SK-N-SH treated with all-trans-retinoic acid at 6 μM for 48 hours (cell line): ENCODE measurements at regions not wholly inside any gene's neighbourhood (a gene's known extent, or its start where the extent isn't known, plus 50 kb on each side); places are given as distances from the start of the nearest gene placed in this dataset.

Experiments used
- ATAC-seq: fragments of 200-7000 bp; cut with Tn5 transposase; 3 replicates; pipeline ENCODE4 v1.9.1; 2020; ENCODE audit warnings: mild to moderate bottlenecking, moderate library complexity
- ARNTL ChIP-seq: fragments of 450-650 bp; formaldehyde crosslinking; IDR thresholded peaks from 2 replicates; pipeline ENCODE4 v1.5.0; 2020; ENCODE audit warnings: low read depth, mild to moderate bottlenecking, moderate library complexity, borderline replicate concordance
- CSDC2 ChIP-seq: fragments of 250-450 bp; sonication (Bioruptor Pico); IDR thresholded peaks from 2 replicates; pipeline ENCODE4 v1.5.0; 2020; ENCODE audit warnings: mild to moderate bottlenecking, moderate library complexity
- ESRRG ChIP-seq: fragments of 250-450 bp; sonication (Bioruptor Pico); IDR thresholded peaks from 2 replicates; pipeline ENCODE4 v1.6.1; 2021; ENCODE audit warnings: mild to moderate bottlenecking
- GLIS3 ChIP-seq: fragments of 250-450 bp; sonication (Bioruptor Pico); IDR thresholded peaks from 2 replicates; pipeline ENCODE4 v1.5.0; 2020; ENCODE audit warnings: mild to moderate bottlenecking, moderate library complexity
- ISL1 ChIP-seq: fragments of 250-450 bp; sonication (Bioruptor Pico); IDR thresholded peaks from 2 replicates; pipeline ENCODE4 v2.1.2; 2022; ENCODE audit warnings: mild to moderate bottlenecking, moderate library complexity
- OSR1 ChIP-seq: fragments of 250-450 bp; sonication (Bioruptor Pico); IDR thresholded peaks from 2 replicates; pipeline ENCODE4 v1.8.0; 2022; ENCODE audit warnings: moderate library complexity, mild to moderate bottlenecking, inconsistent platforms
- PPARA ChIP-seq: fragments of 250-450 bp; sonication (Bioruptor Pico); IDR thresholded peaks from 2 replicates; pipeline ENCODE4 v1.5.0; 2020; ENCODE audit warnings: mild to moderate bottlenecking, borderline replicate concordance
- RARB ChIP-seq: fragments of 250-450 bp; sonication (Bioruptor Pico); IDR thresholded peaks from 2 replicates; pipeline ENCODE4 v1.8.0; 2021; ENCODE audit warnings: mild to moderate bottlenecking, moderate library complexity
- SNAI2 ChIP-seq: fragments of 250-450 bp; sonication (Bioruptor Pico); IDR thresholded peaks from 2 replicates; pipeline ENCODE4 v1.5.0; 2020; ENCODE audit warnings: mild to moderate bottlenecking, moderate library complexity
- TCF4 ChIP-seq: fragments of 250-450 bp; sonication (Bioruptor Pico); IDR thresholded peaks from 2 replicates; pipeline ENCODE4 v1.8.0; 2021; ENCODE audit warnings: mild to moderate bottlenecking, moderate library complexity, borderline replicate concordance
- TOX ChIP-seq: fragments of 250-450 bp; sonication (Bioruptor Pico); IDR thresholded peaks from 2 replicates; pipeline ENCODE4 v1.8.0; 2021; ENCODE audit warnings: mild to moderate bottlenecking, moderate library complexity, borderline replicate concordance
- ZC3H10 ChIP-seq: fragments of 250-450 bp; sonication (Bioruptor Pico); IDR thresholded peaks from 2 replicates; pipeline ENCODE4 v1.5.1; 2021; ENCODE audit warnings: mild to moderate bottlenecking, moderate library complexity
- ZFP3 ChIP-seq: fragments of 250-450 bp; sonication (Bioruptor Pico); IDR thresholded peaks from 2 replicates; pipeline ENCODE4 v1.5.0; 2020; ENCODE audit warnings: mild to moderate bottlenecking, moderate library complexity
- ZFP30 ChIP-seq: fragments of 450-650 bp; formaldehyde crosslinking; IDR thresholded peaks from 2 replicates; pipeline ENCODE4 v1.5.0; 2022; ENCODE audit warnings: mild to moderate bottlenecking, moderate library complexity
- ZNF565 ChIP-seq: fragments of 450-650 bp; formaldehyde crosslinking; conservative IDR thresholded peaks from 2 replicates; pipeline ENCODE4 v1.5.0; 2020; ENCODE audit warnings: low read depth, mild to moderate bottlenecking, moderate library complexity
- ZNF70 ChIP-seq: fragments of 450-650 bp; formaldehyde crosslinking; IDR thresholded peaks from 2 replicates; pipeline ENCODE4 v1.5.0; 2020; ENCODE audit warnings: mild to moderate bottlenecking, moderate library complexity
- TF ChIP-seq, protein P1 (sequence below): fragments of 250-450 bp; sonication (Bioruptor Pico); IDR thresholded peaks from 2 replicates; pipeline ENCODE4 v1.8.0; 2020; ENCODE audit warnings: mild to moderate bottlenecking, moderate library complexity, borderline replicate concordance
- TF ChIP-seq, protein P2 (sequence below): fragments of 250-450 bp; sonication (Bioruptor Pico); IDR thresholded peaks from 2 replicates; pipeline ENCODE4 v1.5.1; 2020; ENCODE audit warnings: low read depth, mild to moderate bottlenecking, moderate library complexity
- TF ChIP-seq, protein P3 (sequence below): fragments of 250-450 bp; sonication (Bioruptor Pico); IDR thresholded peaks from 2 replicates; pipeline ENCODE4 v1.8.0; 2021; ENCODE audit warnings: low read depth, mild to moderate bottlenecking, moderate library complexity, borderline replicate concordance
- TF ChIP-seq, protein P4 (sequence below): fragments of 250-450 bp; sonication (Bioruptor Pico); IDR thresholded peaks from 2 replicates; pipeline ENCODE4 v1.5.1; 2021; ENCODE audit warnings: mild to moderate bottlenecking, moderate library complexity

DNA sequence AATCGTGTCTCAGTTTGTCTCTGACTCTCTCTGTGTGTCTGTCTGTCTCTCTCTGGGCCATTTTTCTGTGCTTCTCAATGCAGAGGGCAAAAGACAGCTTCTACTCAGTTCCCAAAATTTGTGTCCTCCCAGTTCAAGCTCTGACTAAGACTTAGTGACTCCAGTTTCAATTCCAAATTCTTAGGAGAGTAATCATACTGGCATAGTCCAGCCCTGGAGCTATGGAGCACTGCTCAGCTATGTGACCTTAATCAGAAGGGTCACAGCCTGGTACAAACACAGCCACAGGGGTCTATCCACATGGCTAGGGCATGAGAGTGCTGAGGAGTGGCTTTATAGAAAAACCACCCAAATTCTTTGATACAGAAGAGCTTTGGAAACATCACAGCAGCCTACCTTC is 91.9 kb downstream of the FOXF2 start:
- TF ChIP-seq TOX (CRISPR knock-in tag) (no peak), ESRRG (no peak), ISL1 (CRISPR knock-in tag) (no peak), ZC3H10 (CRISPR knock-in tag) (no peak), ZNF565 (CRISPR knock-in tag) (no peak), OSR1 (CRISPR knock-in tag) (no peak), TCF4 (CRISPR knock-in tag) (no peak)
- TF ChIP-seq, protein P1, sequence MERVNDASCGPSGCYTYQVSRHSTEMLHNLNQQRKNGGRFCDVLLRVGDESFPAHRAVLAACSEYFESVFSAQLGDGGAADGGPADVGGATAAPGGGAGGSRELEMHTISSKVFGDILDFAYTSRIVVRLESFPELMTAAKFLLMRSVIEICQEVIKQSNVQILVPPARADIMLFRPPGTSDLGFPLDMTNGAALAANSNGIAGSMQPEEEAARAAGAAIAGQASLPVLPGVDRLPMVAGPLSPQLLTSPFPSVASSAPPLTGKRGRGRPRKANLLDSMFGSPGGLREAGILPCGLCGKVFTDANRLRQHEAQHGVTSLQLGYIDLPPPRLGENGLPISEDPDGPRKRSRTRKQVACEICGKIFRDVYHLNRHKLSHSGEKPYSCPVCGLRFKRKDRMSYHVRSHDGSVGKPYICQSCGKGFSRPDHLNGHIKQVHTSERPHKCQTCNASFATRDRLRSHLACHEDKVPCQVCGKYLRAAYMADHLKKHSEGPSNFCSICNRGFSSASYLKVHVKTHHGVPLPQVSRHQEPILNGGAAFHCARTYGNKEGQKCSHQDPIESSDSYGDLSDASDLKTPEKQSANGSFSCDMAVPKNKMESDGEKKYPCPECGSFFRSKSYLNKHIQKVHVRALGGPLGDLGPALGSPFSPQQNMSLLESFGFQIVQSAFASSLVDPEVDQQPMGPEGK, result no peak
- TF ChIP-seq, all 23 proteins: peak for 0
- no peak for ATAC-seq

DNA sequence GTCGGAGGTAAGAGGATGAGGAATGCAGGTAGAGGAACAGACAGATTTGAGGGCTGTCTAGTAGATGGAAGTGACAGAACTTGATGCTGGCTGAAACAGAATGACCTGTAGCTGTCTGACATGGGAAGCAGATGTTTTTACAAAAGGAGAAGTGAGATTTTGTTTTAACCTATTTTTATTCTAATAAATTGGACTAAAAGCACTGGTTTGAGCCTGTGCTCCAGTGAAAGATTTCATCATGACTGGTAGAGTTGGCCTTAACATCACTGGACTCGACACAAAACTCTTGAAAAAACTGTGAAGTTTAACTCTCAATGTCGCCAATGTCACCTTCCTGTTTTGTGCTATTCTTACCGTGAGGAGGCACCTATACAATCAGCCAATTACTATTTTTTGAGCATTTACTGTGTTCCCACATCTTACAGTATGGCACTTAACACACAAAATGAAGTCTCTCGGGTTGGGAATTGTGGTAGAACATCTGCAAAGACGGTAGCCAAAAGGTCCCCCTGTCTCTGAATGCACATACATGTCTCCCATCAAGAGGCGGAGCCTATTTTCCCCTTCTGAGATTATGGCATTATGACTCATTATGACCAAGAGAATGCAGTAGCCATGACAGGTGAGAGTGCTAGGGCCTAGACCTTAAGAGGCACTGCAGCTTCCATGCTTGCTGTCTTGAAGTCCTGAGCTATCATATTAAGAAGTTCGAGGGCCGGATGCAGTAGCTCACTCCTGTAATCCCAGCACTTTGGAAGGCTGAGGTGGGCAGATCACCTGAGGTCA is 93.2 kb downstream of the FOXF2 start:
- TF ChIP-seq OSR1 (CRISPR knock-in tag) (no peak), ZNF70 (CRISPR knock-in tag) (no peak), ISL1 (CRISPR knock-in tag) (no peak), SNAI2 (CRISPR knock-in tag) (no peak), ZNF565 (CRISPR knock-in tag) (no peak), ARNTL (CRISPR knock-in tag) (no peak), ZFP30 (no peak), TCF4 (CRISPR knock-in tag) (no peak), PPARA (no peak), ZFP3 (CRISPR knock-in tag) (no peak), ESRRG (no peak)
- TF ChIP-seq, protein P2, sequence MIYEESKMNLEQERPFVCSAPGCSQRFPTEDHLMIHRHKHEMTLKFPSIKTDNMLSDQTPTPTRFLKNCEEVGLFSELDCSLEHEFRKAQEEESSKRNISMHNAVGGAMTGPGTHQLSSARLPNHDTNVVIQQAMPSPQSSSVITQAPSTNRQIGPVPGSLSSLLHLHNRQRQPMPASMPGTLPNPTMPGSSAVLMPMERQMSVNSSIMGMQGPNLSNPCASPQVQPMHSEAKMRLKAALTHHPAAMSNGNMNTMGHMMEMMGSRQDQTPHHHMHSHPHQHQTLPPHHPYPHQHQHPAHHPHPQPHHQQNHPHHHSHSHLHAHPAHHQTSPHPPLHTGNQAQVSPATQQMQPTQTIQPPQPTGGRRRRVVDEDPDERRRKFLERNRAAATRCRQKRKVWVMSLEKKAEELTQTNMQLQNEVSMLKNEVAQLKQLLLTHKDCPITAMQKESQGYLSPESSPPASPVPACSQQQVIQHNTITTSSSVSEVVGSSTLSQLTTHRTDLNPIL (CRISPR knock-in tag), result no peak
- TF ChIP-seq, protein P1, result no peak
- TF ChIP-seq, protein P3, sequence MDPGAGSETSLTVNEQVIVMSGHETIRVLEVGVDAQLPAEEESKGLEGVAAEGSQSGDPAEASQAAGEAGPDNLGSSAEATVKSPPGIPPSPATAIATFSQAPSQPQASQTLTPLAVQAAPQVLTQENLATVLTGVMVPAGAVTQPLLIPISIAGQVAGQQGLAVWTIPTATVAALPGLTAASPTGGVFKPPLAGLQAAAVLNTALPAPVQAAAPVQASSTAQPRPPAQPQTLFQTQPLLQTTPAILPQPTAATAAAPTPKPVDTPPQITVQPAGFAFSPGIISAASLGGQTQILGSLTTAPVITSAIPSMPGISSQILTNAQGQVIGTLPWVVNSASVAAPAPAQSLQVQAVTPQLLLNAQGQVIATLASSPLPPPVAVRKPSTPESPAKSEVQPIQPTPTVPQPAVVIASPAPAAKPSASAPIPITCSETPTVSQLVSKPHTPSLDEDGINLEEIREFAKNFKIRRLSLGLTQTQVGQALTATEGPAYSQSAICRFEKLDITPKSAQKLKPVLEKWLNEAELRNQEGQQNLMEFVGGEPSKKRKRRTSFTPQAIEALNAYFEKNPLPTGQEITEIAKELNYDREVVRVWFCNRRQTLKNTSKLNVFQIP (CRISPR knock-in tag), result no peak
- TF ChIP-seq, protein P4, sequence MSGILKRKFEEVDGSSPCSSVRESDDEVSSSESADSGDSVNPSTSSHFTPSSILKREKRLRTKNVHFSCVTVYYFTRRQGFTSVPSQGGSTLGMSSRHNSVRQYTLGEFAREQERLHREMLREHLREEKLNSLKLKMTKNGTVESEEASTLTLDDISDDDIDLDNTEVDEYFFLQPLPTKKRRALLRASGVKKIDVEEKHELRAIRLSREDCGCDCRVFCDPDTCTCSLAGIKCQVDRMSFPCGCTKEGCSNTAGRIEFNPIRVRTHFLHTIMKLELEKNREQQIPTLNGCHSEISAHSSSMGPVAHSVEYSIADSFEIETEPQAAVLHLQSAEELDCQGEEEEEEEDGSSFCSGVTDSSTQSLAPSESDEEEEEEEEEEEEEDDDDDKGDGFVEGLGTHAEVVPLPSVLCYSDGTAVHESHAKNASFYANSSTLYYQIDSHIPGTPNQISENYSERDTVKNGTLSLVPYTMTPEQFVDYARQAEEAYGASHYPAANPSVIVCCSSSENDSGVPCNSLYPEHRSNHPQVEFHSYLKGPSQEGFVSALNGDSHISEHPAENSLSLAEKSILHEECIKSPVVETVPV (CRISPR knock-in tag), result no peak
- ATAC-seq, result no peak

DNA sequence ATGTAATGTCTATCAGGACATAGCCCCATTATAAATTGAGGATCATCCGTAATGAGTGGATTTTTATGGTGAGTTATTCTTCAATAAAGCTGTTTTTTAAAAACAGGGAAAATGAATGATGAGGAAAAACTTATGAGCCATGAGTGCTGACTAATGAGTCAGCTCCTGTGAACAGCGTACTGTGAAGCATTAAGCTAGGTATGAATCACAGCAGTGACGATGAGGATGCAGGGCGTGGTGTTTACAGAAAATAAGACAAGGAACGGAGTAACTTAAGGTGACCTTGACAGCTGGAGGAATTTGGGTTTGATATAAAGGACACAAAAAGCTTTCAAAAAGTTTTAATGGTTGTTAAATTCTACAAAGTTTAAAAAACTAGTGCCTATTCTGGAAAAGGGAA is 96.3 kb downstream of the FOXF2 start:
- ATAC-seq, result no peak
- no peak for TF ChIP-seq CSDC2 (CRISPR knock-in tag)
- TF ChIP-seq, protein P3 (CRISPR knock-in tag), result no peak
- TF ChIP-seq ZC3H10 (CRISPR knock-in tag), result no peak
- TF ChIP-seq ARNTL (CRISPR knock-in tag), result no peak
- TF ChIP-seq GLIS3 (CRISPR knock-in tag), result no peak
- TF ChIP-seq RARB (CRISPR knock-in tag), result no peak
- TF ChIP-seq PPARA, result no peak
- TF ChIP-seq, protein P2 (CRISPR knock-in tag), result no peak
- TF ChIP-seq, protein P4 (CRISPR knock-in tag), result no peak
- TF ChIP-seq ZNF565 (CRISPR knock-in tag), result no peak
